G401.6 (cell line): ENCODE measurements at regions not wholly inside any gene's neighbourhood (a gene's known extent, or its start where the extent isn't known, plus 50 kb on each side); places are given as distances from the start of the nearest gene placed in this dataset.

Experiments
- FAIRE-seq: peaks from 2 replicates; lab custom pipeline; 2012; peaks lifted over from hg19 to GRCh38; lab: Jason Lieb, UNC

GRCh38 chr19:31601855-31602254, 252.6 kb upstream of the TSHZ3 start:
- no peak for FAIRE-seq

- FAIRE-seq, result no peak
Measured at GRCh38 chr19:31602548-31602947, 253.3 kb upstream of the TSHZ3 start.

GRCh38 chr19:31604493-31605040, 255.3 kb upstream of the TSHZ3 start:
- FAIRE-seq, result no peak

GRCh38 chr19:31610018-31610417, 260.8 kb upstream of the TSHZ3 start:
- no peak for FAIRE-seq

- FAIRE-seq, result no peak
Measured at GRCh38 chr19:31611046-31611877, 262.0 kb upstream of the TSHZ3 start.

- no peak for FAIRE-seq
Measured at GRCh38 chr19:31612873-31613272, 263.6 kb upstream of the TSHZ3 start.

GRCh38 chr19:31613683-31614219, 264.5 kb upstream of the TSHZ3 start:
- no peak for FAIRE-seq

- FAIRE-seq, result no peak
Measured at GRCh38 chr19:31616031-31616430, 266.8 kb upstream of the TSHZ3 start.

- no peak for FAIRE-seq
Measured at GRCh38 chr19:31617010-31617585, 267.9 kb upstream of the TSHZ3 start.

GRCh38 chr19:31625056-31625455, 275.8 kb upstream of the TSHZ3 start:
- no peak for FAIRE-seq

- no peak for FAIRE-seq
Measured at GRCh38 chr19:31625575-31625974, 276.3 kb upstream of the TSHZ3 start.

GRCh38 chr19:31626941-31627340, 277.7 kb upstream of the TSHZ3 start:
- no peak for FAIRE-seq

GRCh38 chr19:31627620-31628365, 278.6 kb upstream of the TSHZ3 start:
- no peak for FAIRE-seq

GRCh38 chr19:31629579-31630363, 280.5 kb upstream of the TSHZ3 start:
- no peak for FAIRE-seq

- no peak for FAIRE-seq
Measured at GRCh38 chr19:31633014-31633413, 283.8 kb upstream of the TSHZ3 start.

- no peak for FAIRE-seq
Measured at GRCh38 chr19:31639306-31639705, 290.1 kb upstream of the TSHZ3 start.

- FAIRE-seq, result no peak
Measured at GRCh38 chr19:31641591-31641990, 292.4 kb upstream of the TSHZ3 start.

GRCh38 chr19:31648347-31648746, 299.1 kb upstream of the TSHZ3 start:
- FAIRE-seq, result no peak

GRCh38 chr19:31656507-31656906, 307.3 kb upstream of the TSHZ3 start:
- no peak for FAIRE-seq

- FAIRE-seq, result no peak
Measured at GRCh38 chr19:31658993-31659896, 310.0 kb upstream of the TSHZ3 start.

GRCh38 chr19:31659897-31660210, 310.6 kb upstream of the TSHZ3 start:
- no peak for FAIRE-seq
